Cardiac muscle cell (in vitro differentiated cells and primary cell): ENCODE measurements at regions not wholly inside any gene's neighbourhood (a gene's known extent, or its start where the extent isn't known, plus 50 kb on each side); places are given as distances from the start of the nearest gene placed in this dataset.

Experiments used
- DNase-seq, 2 donors: peaks; one replicate each; pipeline versions ENCODE4 v3.0.0 to v3.0.0-alpha.2; 2010 to 2017; ENCODE audit warnings: low read depth in 1 of 2, low spot score in 1 of 2
- H3K27ac ChIP-seq: fragments of 200-600 bp; sonication (generic); 2 replicates; pipeline ENCODE4 v1.5.1; 2016
- H3K27me3 ChIP-seq: fragments of 200-600 bp; sonication (generic); 2 replicates; pipeline ENCODE4 v1.6.0; 2016; ENCODE audit warnings: control low read depth
- H3K36me3 ChIP-seq: fragments of 200-600 bp; sonication (generic); 2 replicates; pipeline ENCODE4 v1.5.1; 2016; ENCODE audit warnings: control low read depth
- H3K4me1 ChIP-seq: fragments of 200-600 bp; sonication (generic); 2 replicates; pipeline ENCODE4 v1.8.1; 2017; ENCODE audit warnings: low read depth, mild to moderate bottlenecking, mixed run types
- H3K4me3 ChIP-seq: fragments of 200-600 bp; sonication (generic); 2 replicates; pipeline ENCODE4 v1.5.1; 2016; ENCODE audit warnings: mild to moderate bottlenecking
- H3K9me3 ChIP-seq: fragments of 200-600 bp; sonication (generic); 2 replicates; pipeline ENCODE4 v1.5.1; 2017; ENCODE audit warnings: low read depth, mild to moderate bottlenecking, control low read depth
- CTCF ChIP-seq: IDR thresholded peaks from 2 replicates; pipeline ENCODE4 v1.5.1; 2012; ENCODE audit warnings: low read depth, mild to moderate bottlenecking, low read length

GRCh38 chr1:243924188-243924587 lies 74.1 kb upstream of the AKT3 start:
- no peaks in the 10 kb centered on the region for H3K36me3 ChIP-seq
- TF ChIP-seq CTCF, result no peak
- H3K4me3 ChIP-seq, result no peak overlapping the region
- peaks cover 3% of the 10 kb centered on the region for H3K4me1 ChIP-seq
- no peak overlapping the region for H3K27ac ChIP-seq
- peak in 1 of 2 donors; percentile 65 for DNase-seq
- H3K9me3 ChIP-seq, result no peaks in the 10 kb centered on the region
- H3K27me3 ChIP-seq, result peaks cover 3% of the 10 kb centered on the region

- no peak overlapping the region for H3K27ac ChIP-seq
These were observed 73.5 kb upstream of the AKT3 start for GRCh38 chr1:243923292-243924171.

GRCh38 chr1:243921111-243921510 lies 71.1 kb upstream of the AKT3 start:
- H3K27me3 ChIP-seq, result peaks cover 34% of the 10 kb centered on the region
- no peak for DNase-seq
- no peaks in the 10 kb centered on the region for H3K9me3 ChIP-seq
- no peaks in the 10 kb centered on the region for H3K36me3 ChIP-seq
- H3K4me3 ChIP-seq, result no peak overlapping the region
- H3K4me1 ChIP-seq, result peaks cover 3% of the 10 kb centered on the region
- TF ChIP-seq CTCF, result no peak
- no peak overlapping the region for H3K27ac ChIP-seq

More at GRCh38 chr1:243923292-243924171, 73.5 kb upstream of the AKT3 start:
- Histone ChIP-seq H3K27me3 (peaks cover 10% of the 10 kb centered on the region), H3K9me3 (no peaks in the 10 kb centered on the region), H3K4me3 (no peak overlapping the region), H3K36me3 (no peaks in the 10 kb centered on the region), H3K4me1 (peaks cover 3% of the 10 kb centered on the region)
- no peak for TF ChIP-seq CTCF
- no peak for DNase-seq

- peak overlapping the region; percentile 27 for H3K4me3 ChIP-seq
- peaks cover 47% of the 10 kb centered on the region for H3K27me3 ChIP-seq
- no peaks in the 10 kb centered on the region for H3K9me3 ChIP-seq
- no peaks in the 10 kb centered on the region for H3K36me3 ChIP-seq
- peaks cover 3% of the 10 kb centered on the region for H3K4me1 ChIP-seq
- DNase-seq, result peak in 1 of 2 donors; percentile 41
- no peak for TF ChIP-seq CTCF
- H3K27ac ChIP-seq, result no peak overlapping the region
These were observed 68.0 kb upstream of the AKT3 start for GRCh38 chr1:243917863-243918565.

GRCh38 chr1:243917177-243917862 lies 67.3 kb upstream of the AKT3 start:
- peak overlapping the region; percentile 27 for H3K4me3 ChIP-seq
- no peaks in the 10 kb centered on the region for H3K36me3 ChIP-seq
- H3K27me3 ChIP-seq, result peaks cover 47% of the 10 kb centered on the region
- DNase-seq, result peak; percentile 39 to 83
- no peaks in the 10 kb centered on the region for H3K9me3 ChIP-seq
- no peak overlapping the region for H3K27ac ChIP-seq
- peaks cover 3% of the 10 kb centered on the region for H3K4me1 ChIP-seq
- no peak for TF ChIP-seq CTCF
